HepG2 (cell line): ENCODE measurements at regions not wholly inside any gene's neighbourhood (a gene's known extent, or its start where the extent isn't known, plus 50 kb on each side); places are given as distances from the start of the nearest gene placed in this dataset.

Source experiments
- ATF3 ChIP-seq: sonication (generic); formaldehyde crosslinking; IDR thresholded peaks from 2 replicates; pipeline ENCODE4 v1.4.0; 2020; ENCODE audit warnings: missing genetic modification reagents
- ATF7 ChIP-seq, 2 experiments: fragments of 450-650 bp in 1 of 2; sonication (generic) in 1 of 2; formaldehyde crosslinking in 1 of 2; IDR thresholded peaks; 2 replicates each; pipeline versions ENCODE4 v1.4.0 to v1.6.1; 2016 to 2020; ENCODE audit warnings: antibody characterized with exemption in 1 of 2, mild to moderate bottlenecking in 1 of 2, missing genetic modification reagents in 1 of 2
- CENPT ChIP-seq: sonication (generic); formaldehyde crosslinking; IDR thresholded peaks from 2 replicates; pipeline ENCODE4 v1.8.0; 2022; ENCODE audit warnings: low read depth, mild to moderate bottlenecking, moderate library complexity, missing genetic modification reagents
- CTCF ChIP-seq: sonication (generic); formaldehyde crosslinking; IDR thresholded peaks from 2 replicates; pipeline ENCODE4 v1.5.0; 2020; ENCODE audit warnings: mild to moderate bottlenecking, missing genetic modification reagents, moderate library complexity
- EED ChIP-seq: sonication (generic); formaldehyde crosslinking; IDR thresholded peaks from 2 replicates; pipeline ENCODE4 v1.5.0; 2020; ENCODE audit warnings: mild to moderate bottlenecking, missing genetic modification reagents
- ELF1 ChIP-seq: sonication (generic); formaldehyde crosslinking; IDR thresholded peaks from 2 replicates; pipeline ENCODE4 v1.4.0; 2020; ENCODE audit warnings: missing genetic modification reagents
- KAT8 ChIP-seq: IDR thresholded peaks from 2 replicates; pipeline ENCODE4 v1.6.1; 2016; ENCODE audit warnings: missing genetic modification reagents, missing compliant biosample characterization
- MYC ChIP-seq: sonication (generic); formaldehyde crosslinking; IDR thresholded peaks from 2 replicates; pipeline ENCODE4 v1.9.0; 2021; ENCODE audit warnings: missing genetic modification reagents, borderline replicate concordance
- POLR2A ChIP-seq, 2 experiments: IDR thresholded peaks; 2 replicates each; pipeline ENCODE4 v1.6.1; 2011; ENCODE audit warnings: low read depth in 2 of 2, low read length in 2 of 2, mild to moderate bottlenecking in 1 of 2, moderate library complexity in 1 of 2; ENCODE audit not compliant: insufficient read depth in 1 of 2
- ZNF570 ChIP-seq: sonication (generic); formaldehyde crosslinking; IDR thresholded peaks from 2 replicates; pipeline ENCODE4 v1.4.0; 2020; ENCODE audit warnings: mild to moderate bottlenecking, missing genetic modification reagents, borderline replicate concordance
- TF ChIP-seq, protein P1 (sequence below): sonication (generic); formaldehyde crosslinking; conservative IDR thresholded peaks from 2 replicates; pipeline ENCODE4 v1.4.0; 2020; ENCODE audit warnings: missing genetic modification reagents

DNA sequence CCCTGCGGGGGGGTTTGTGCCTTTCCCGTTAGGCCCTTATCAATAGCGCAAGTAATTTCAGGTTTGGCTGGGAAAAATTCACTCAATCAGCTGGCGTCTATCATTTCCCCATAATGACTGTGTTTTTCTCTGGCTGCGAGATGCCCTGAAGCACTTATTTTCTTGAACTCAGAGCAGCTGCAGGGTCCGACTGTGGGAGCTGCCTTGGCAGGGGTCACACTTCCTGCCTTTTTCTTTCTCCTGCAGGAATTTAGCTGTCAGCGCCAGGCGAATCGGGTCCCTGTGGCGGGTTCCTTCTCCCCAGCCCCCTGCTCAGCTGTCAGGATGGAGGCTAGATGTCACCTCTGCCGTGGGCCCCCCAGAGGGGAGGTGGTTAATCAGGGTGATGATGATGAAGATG, 81.3 kb upstream of the HPCAL1 start:
- TF ChIP-seq POLR2A (IDR thresholded peaks at IDR 0.05; ENCODE audit: insufficient read depth in 1 of 2, low read depth in 2 of 2, low read length in 2 of 2): no peak
- TF ChIP-seq, protein P1, sequence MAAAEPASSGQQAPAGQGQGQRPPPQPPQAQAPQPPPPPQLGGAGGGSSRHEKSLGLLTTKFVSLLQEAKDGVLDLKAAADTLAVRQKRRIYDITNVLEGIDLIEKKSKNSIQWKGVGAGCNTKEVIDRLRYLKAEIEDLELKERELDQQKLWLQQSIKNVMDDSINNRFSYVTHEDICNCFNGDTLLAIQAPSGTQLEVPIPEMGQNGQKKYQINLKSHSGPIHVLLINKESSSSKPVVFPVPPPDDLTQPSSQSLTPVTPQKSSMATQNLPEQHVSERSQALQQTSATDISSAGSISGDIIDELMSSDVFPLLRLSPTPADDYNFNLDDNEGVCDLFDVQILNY (CRISPR knock-in tag): no peak
- no peak for TF ChIP-seq CTCF
- no peak for TF ChIP-seq CENPT (CRISPR knock-in tag)
- TF ChIP-seq ATF7 (IDR thresholded peaks at IDR 0.05): no peak
- no peak for TF ChIP-seq ATF7 (CRISPR knock-in tag; IDR thresholded peaks at IDR 0.05)
- TF ChIP-seq EED (CRISPR knock-in tag): no peak
- TF ChIP-seq ATF3: no peak
- TF ChIP-seq MYC (CRISPR knock-in tag): no peak
- no peak for TF ChIP-seq ZNF570 (CRISPR knock-in tag)
- TF ChIP-seq ELF1 (CRISPR knock-in tag): no peak
- TF ChIP-seq KAT8 (CRISPR knock-in tag): no peak
